SH-SY5Y (cell line): ENCODE measurements at regions not wholly inside any gene's neighbourhood (a gene's known extent, or its start where the extent isn't known, plus 50 kb on each side); places are given as distances from the start of the nearest gene placed in this dataset.

Experiments
- GATA2 ChIP-seq: IDR thresholded peaks from 2 replicates; pipeline ENCODE4 v1.6.1; 2011; ENCODE audit warnings: mild to moderate bottlenecking, low read depth, low read length
- GATA3 ChIP-seq: IDR thresholded peaks from 2 replicates; pipeline ENCODE4 v1.6.1; 2011; ENCODE audit warnings: low read depth, mild to moderate bottlenecking, low read length, moderate library complexity

GRCh38 chr4:111854494-111855087, 290.7 kb upstream of the FAM241A start:
- no peak for TF ChIP-seq GATA2
- no peak for TF ChIP-seq GATA3
